Vagina (tissue), 2 donors: ENCODE measurements at regions not wholly inside any gene's neighbourhood (a gene's known extent, or its start where the extent isn't known, plus 50 kb on each side); places are given as distances from the start of the nearest gene placed in this dataset.

Experiments
- DNase-seq, 2 donors: peaks; one replicate each; pipeline ENCODE4 v3.0.0-alpha.2; 2017; ENCODE audit errors: extremely low spot score in 2 of 2
- H3K27ac ChIP-seq: fragments of 200-600 bp; sonication (generic); one replicate; pipeline ENCODE4 v1.5.1; 2019
- H3K27me3 ChIP-seq: fragments of 200-600 bp; sonication (generic); one replicate; pipeline ENCODE4 v1.5.1; 2019
- H3K36me3 ChIP-seq, 2 donors: fragments of 200-600 bp; sonication (generic); one replicate each; pipeline ENCODE4 v1.5.1; 2017 to 2019
- H3K4me1 ChIP-seq: fragments of 200-600 bp; sonication (generic); one replicate; pipeline ENCODE4 v1.5.1; 2019
- H3K4me3 ChIP-seq, 2 donors: fragments of 200-600 bp; sonication (generic); 1 replicate in 1 of 2; 2 replicates in 1 of 2; pipeline ENCODE4 v1.5.1; 2016 to 2019
- H3K9me3 ChIP-seq: fragments of 200-600 bp; sonication (generic); one replicate; pipeline ENCODE4 v1.5.1; 2019
- CTCF ChIP-seq, 3 experiments: fragments of 450-650 bp in 2 of 3; fragments of 200-600 bp in 1 of 3; sonication (generic) in 1 of 3; IDR thresholded peaks; one replicate each; pipeline ENCODE4 v1.5.1; 2017 to 2019; ENCODE audit warnings: antibody characterized with exemption in 3 of 3, mild to moderate bottlenecking in 2 of 3, moderate library complexity in 2 of 3
- POLR2A ChIP-seq, 2 donors: fragments of 450-650 bp; IDR thresholded peaks; one replicate each; pipeline ENCODE4 v1.6.1; 2017; ENCODE audit warnings: antibody characterized with exemption in 2 of 2, mild to moderate bottlenecking in 2 of 2, moderate library complexity in 2 of 2
- POLR2AphosphoS5 ChIP-seq, 2 donors: sonication (generic); formaldehyde crosslinking; IDR thresholded peaks; one replicate each; pipeline ENCODE4 v1.9.0; 2017; ENCODE audit warnings: antibody characterized with exemption in 2 of 2, mild to moderate bottlenecking in 2 of 2, low read depth in 1 of 2; ENCODE audit not compliant: insufficient read depth in 1 of 2
- intact Hi-C: fragments of 100-400 bp; cut with DNase I; formaldehyde crosslinking; loops from one replicate; pipeline ENCODE4 v1.15.1; 2023

DNA sequence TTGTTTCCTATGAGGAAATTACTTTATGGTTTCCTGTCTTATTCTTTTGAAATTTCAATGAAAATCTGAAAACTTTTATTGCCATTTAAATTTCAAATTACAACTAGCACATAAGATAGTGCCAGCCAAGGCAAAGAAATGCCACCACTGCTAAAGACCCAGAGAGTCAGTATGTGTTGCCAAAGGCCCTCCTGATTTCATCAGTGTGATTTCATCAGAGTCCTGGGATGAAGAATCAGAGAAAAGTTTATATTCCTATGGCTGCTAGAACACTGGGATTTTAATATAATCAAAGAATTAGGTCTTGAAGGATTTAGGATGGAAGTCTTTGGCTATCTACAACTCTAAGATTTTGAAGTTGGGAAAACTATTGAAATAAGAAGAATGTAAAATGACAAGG is 434.2 kb upstream of the CCDC54 start:
- no peak for TF ChIP-seq POLR2A (IDR thresholded peaks at IDR 0.05)
- no peak for TF ChIP-seq POLR2AphosphoS5 (IDR thresholded peaks at IDR 0.05; ENCODE audit: insufficient read depth in 1 of 2, low read depth in 1 of 2)
- TF ChIP-seq CTCF (IDR thresholded peaks at IDR 0.05) = no peak
- Histone ChIP-seq H3K9me3 (no peaks in the 10 kb centered on the region), H3K36me3 (no peaks in the 10 kb centered on the region), H3K4me3 (no peak overlapping the region), H3K27me3 (no peaks in the 10 kb centered on the region), H3K27ac (no peak overlapping the region), H3K4me1 (no peaks in the 10 kb centered on the region)
- intact Hi-C loops = no loop called here
- DNase-seq = no peak

DNA sequence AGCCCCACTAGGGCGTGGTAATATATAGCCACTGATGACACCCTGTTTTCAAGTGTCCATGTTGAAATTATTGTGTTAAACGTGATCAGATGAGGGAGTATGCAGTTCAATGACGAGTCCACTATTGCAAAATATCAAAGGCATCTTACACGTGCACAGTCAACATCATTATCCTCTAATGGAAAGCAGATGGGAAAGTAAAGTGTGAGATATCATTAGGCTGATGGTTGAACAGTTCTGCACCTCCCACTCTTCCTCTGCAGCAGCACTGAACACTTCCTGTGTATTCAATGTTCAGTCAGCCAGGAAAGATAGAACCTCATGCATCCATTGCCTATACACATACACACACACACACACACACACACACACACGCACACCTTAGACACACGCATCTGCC is 431.8 kb upstream of the CCDC54 start:
- H3K9me3 ChIP-seq = no peaks in the 10 kb centered on the region
- H3K4me1 ChIP-seq = no peaks in the 10 kb centered on the region
- H3K27me3 ChIP-seq = no peaks in the 10 kb centered on the region
- no peaks in the 10 kb centered on the region for H3K36me3 ChIP-seq
- DNase-seq = no peak
- TF ChIP-seq POLR2A (IDR thresholded peaks at IDR 0.05) = no peak
- TF ChIP-seq POLR2AphosphoS5 (IDR thresholded peaks at IDR 0.05; ENCODE audit: insufficient read depth in 1 of 2, low read depth in 1 of 2) = no peak
- no peak for TF ChIP-seq CTCF (IDR thresholded peaks at IDR 0.05)
- H3K27ac ChIP-seq = no peak overlapping the region
- intact Hi-C loops = no loop called here
- no peak overlapping the region for H3K4me3 ChIP-seq

GRCh38 chr3:106946866-106947265 is 430.4 kb upstream of the CCDC54 start:
- no peaks in the 10 kb centered on the region for H3K4me1 ChIP-seq
- no peak overlapping the region for H3K4me3 ChIP-seq
- no peak for DNase-seq
- H3K36me3 ChIP-seq = no peaks in the 10 kb centered on the region
- H3K27ac ChIP-seq = no peak overlapping the region
- intact Hi-C loops = no loop called here
- no peaks in the 10 kb centered on the region for H3K27me3 ChIP-seq
- TF ChIP-seq POLR2AphosphoS5 (IDR thresholded peaks at IDR 0.05; ENCODE audit: insufficient read depth in 1 of 2, low read depth in 1 of 2) (no peak), POLR2A (IDR thresholded peaks at IDR 0.05) (no peak), CTCF (IDR thresholded peaks at IDR 0.05) (no peak)
- no peaks in the 10 kb centered on the region for H3K9me3 ChIP-seq

GRCh38 chr3:106957029-106957428 is 420.2 kb upstream of the CCDC54 start:
- no peak overlapping the region for H3K4me3 ChIP-seq
- TF ChIP-seq POLR2A (IDR thresholded peaks at IDR 0.05) = no peak
- TF ChIP-seq POLR2AphosphoS5 (IDR thresholded peaks at IDR 0.05; ENCODE audit: insufficient read depth in 1 of 2, low read depth in 1 of 2) = no peak
- no peak for TF ChIP-seq CTCF (IDR thresholded peaks at IDR 0.05)

GRCh38 chr3:106962993-106963392 is 414.2 kb upstream of the CCDC54 start:
- no peaks in the 10 kb centered on the region for H3K36me3 ChIP-seq
- H3K4me1 ChIP-seq = peaks cover 8% of the 10 kb centered on the region
- H3K27me3 ChIP-seq = no peaks in the 10 kb centered on the region
- H3K27ac ChIP-seq = no peak overlapping the region
- no peaks in the 10 kb centered on the region for H3K9me3 ChIP-seq
- no peak for TF ChIP-seq POLR2A (IDR thresholded peaks at IDR 0.05)
- TF ChIP-seq CTCF (IDR thresholded peaks at IDR 0.05) = no peak
- TF ChIP-seq POLR2AphosphoS5 (IDR thresholded peaks at IDR 0.05; ENCODE audit: insufficient read depth in 1 of 2, low read depth in 1 of 2) = no peak
- H3K4me3 ChIP-seq = no peak overlapping the region
- no peak for DNase-seq
- intact Hi-C loops = no loop called here

More at GRCh38 chr3:106957029-106957428, 420.2 kb upstream of the CCDC54 start:
- H3K27ac ChIP-seq = no peak overlapping the region
- H3K36me3 ChIP-seq = no peaks in the 10 kb centered on the region
- H3K27me3 ChIP-seq = no peaks in the 10 kb centered on the region
- DNase-seq = no peak
- H3K4me1 ChIP-seq = no peaks in the 10 kb centered on the region
- intact Hi-C loops = no loop called here
- no peaks in the 10 kb centered on the region for H3K9me3 ChIP-seq
